Thyroid gland (tissue), 4 donors: ENCODE measurements at regions not wholly inside any gene's neighbourhood (a gene's known extent, or its start where the extent isn't known, plus 50 kb on each side); places are given as distances from the start of the nearest gene placed in this dataset.

Source experiments
- DNase-seq, 2 donors: peaks; one replicate each; pipeline ENCODE4 v3.0.0-alpha.2; 2019
- H3K27ac ChIP-seq, 3 donors: fragments of 200-600 bp; sonication (generic); 1 replicate in 2 of 3; 2 replicates in 1 of 3; pipeline ENCODE4 v1.5.1; 2016 to 2019; ENCODE audit warnings: mild to moderate bottlenecking in 1 of 3, moderate library complexity in 1 of 3
- H3K27me3 ChIP-seq: fragments of 200-600 bp; sonication (generic); one replicate; pipeline ENCODE4 v1.5.1; 2019
- H3K36me3 ChIP-seq, 2 donors: fragments of 200-600 bp; sonication (generic); one replicate each; pipeline ENCODE4 v1.5.1; 2016 to 2019
- H3K4me1 ChIP-seq, 2 donors: fragments of 200-600 bp; sonication (generic); one replicate each; pipeline ENCODE4 v1.5.1; 2017 to 2019
- H3K4me3 ChIP-seq, 3 donors: fragments of 200-600 bp; sonication (generic); replicated peaks in 1 of 3; 1 replicate in 2 of 3; 2 replicates in 1 of 3; pipeline ENCODE4 v1.5.1; 2016; ENCODE audit warnings: mild to moderate bottlenecking in 1 of 3
- H3K9me3 ChIP-seq: fragments of 200-600 bp; sonication (generic); one replicate; pipeline ENCODE4 v1.5.1; 2017
- CTCF ChIP-seq, 6 experiments: fragments of 200-600 bp in 3 of 6; fragments of 450-650 bp in 3 of 6; sonication (generic) in 3 of 6; IDR thresholded peaks; one replicate each; pipeline ENCODE4 v1.5.1; 2016 to 2019; ENCODE audit warnings: antibody characterized with exemption in 6 of 6, mild to moderate bottlenecking in 2 of 6, inconsistent platforms in 1 of 6, moderate library complexity in 1 of 6
- POLR2A ChIP-seq, 2 donors: fragments of 450-650 bp; IDR thresholded peaks; one replicate each; pipeline ENCODE4 v1.6.1; 2017; ENCODE audit warnings: antibody characterized with exemption in 2 of 2, mild to moderate bottlenecking in 2 of 2, moderate library complexity in 1 of 2
- WGBS, 2 donors: methylation state at CpG; one replicate each; pipeline ENCODE4 v1.1.5; 2017; 5-methylcytosine and 5-hydroxymethylcytosine counted together
- intact Hi-C: fragments of 100-400 bp; cut with DNase I; formaldehyde crosslinking; loops from one replicate; pipeline ENCODE4 v1.15.1; 2023

DNA sequence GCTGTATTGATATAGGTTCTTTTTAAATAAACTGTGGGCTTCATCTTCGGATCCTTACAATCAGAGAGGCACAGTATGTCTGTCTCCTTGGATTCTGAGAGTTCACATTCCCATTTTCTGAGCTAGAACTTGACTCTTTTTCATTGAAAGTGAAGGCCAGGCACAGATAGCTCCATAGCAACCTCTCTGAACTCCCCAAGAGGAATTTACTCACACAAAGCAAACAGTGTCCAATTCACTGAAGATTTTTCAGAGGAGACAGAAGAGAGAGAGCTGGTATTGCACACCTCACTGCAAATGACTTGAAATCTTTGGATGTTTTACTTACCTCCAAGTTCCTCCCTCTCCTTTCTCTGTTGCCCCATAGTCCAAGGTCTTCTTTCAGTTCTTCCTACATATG, 130.9 kb upstream of the CASK start:
- peaks cover 0 to 5% of the 10 kb centered on the region in 2 donors for H3K4me1 ChIP-seq
- no peak overlapping the region for H3K27ac ChIP-seq
- 48 to 57% methylated on average over 1 of the region's 1 CpG for WGBS, 2 donors
- H3K4me3 ChIP-seq: no peak overlapping the region
- DNase-seq: no peak
- H3K36me3 ChIP-seq: no peaks in the 10 kb centered on the region
- no peaks in the 10 kb centered on the region for H3K27me3 ChIP-seq
- intact Hi-C loops: no loop called here
- TF ChIP-seq CTCF (IDR thresholded peaks at IDR 0.05) (no peak), POLR2A (IDR thresholded peaks at IDR 0.05) (no peak)
- H3K9me3 ChIP-seq: no peaks in the 10 kb centered on the region

- 80 to 93% methylated on average over 4 of the region's 4 CpGs for WGBS, 2 donors
- Histone ChIP-seq H3K27me3 (no peaks in the 10 kb centered on the region), H3K9me3 (no peaks in the 10 kb centered on the region), H3K27ac (no peak overlapping the region), H3K4me1 (peaks cover 0 to 5% of the 10 kb centered on the region in 2 donors), H3K36me3 (no peaks in the 10 kb centered on the region), H3K4me3 (no peak overlapping the region)
- no peak for DNase-seq
- intact Hi-C loops: no loop called here
- no peak for TF ChIP-seq POLR2A (IDR thresholded peaks at IDR 0.05)
Measured at GRCh38 chrX:42050345-42050744, 127.0 kb upstream of the CASK start.

GRCh38 chrX:42047886-42048285, 124.5 kb upstream of the CASK start:
- Histone ChIP-seq H3K27ac (no peak overlapping the region), H3K36me3 (no peaks in the 10 kb centered on the region), H3K4me3 (no peak overlapping the region), H3K27me3 (no peaks in the 10 kb centered on the region), H3K9me3 (no peaks in the 10 kb centered on the region), H3K4me1 (no peaks in the 10 kb centered on the region)
- intact Hi-C loops: no loop called here
- TF ChIP-seq CTCF (IDR thresholded peaks at IDR 0.05) (no peak), POLR2A (IDR thresholded peaks at IDR 0.05) (no peak)
- DNase-seq: no peak
- WGBS, 2 donors: 82 to 85% methylated on average over 5 of the region's 5 CpGs

- intact Hi-C loops: no loop called here
- DNase-seq: no peak
- H3K27me3 ChIP-seq: no peaks in the 10 kb centered on the region
- no peaks in the 10 kb centered on the region for H3K4me1 ChIP-seq
- 90 to 94% methylated on average over 2 of the region's 2 CpGs for WGBS, 2 donors
- no peaks in the 10 kb centered on the region for H3K36me3 ChIP-seq
- H3K4me3 ChIP-seq: no peak overlapping the region
- TF ChIP-seq CTCF (IDR thresholded peaks at IDR 0.05) (no peak), POLR2A (IDR thresholded peaks at IDR 0.05) (no peak)
- no peaks in the 10 kb centered on the region for H3K9me3 ChIP-seq
- H3K27ac ChIP-seq: no peak overlapping the region
Measured at GRCh38 chrX:42028109-42028508, 104.8 kb upstream of the CASK start.

DNA sequence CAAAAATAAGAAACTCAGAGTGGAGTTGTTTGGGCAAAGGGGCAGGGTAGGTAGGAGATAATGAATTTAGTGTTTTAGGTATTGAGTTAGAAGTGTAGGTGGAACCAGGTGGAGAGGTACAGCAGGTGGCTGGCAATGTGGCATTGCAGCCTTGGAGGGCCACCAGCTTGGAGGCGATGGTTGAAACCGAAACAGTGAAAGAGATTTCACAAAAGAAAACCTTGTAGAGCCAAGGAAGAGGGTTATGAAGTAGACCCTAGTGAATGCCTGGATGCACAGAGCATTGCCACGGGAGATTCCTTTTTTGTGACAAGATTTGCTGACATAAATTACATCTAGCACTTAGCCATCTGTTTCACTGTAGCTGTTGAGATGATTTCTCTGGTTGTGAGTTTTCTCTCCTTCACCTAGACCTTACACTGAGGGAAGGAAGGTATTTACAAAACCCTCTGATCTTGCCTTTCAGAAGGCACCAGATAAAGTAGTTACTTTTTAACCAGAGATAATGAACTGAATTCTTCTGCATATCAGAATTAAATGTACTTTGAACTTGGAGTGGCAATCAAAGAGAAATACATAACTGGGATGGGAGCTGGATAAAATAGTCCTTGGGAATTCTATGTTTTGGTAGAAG, 104.1 kb upstream of the CASK start:
- no peak for TF ChIP-seq CTCF (IDR thresholded peaks at IDR 0.05)
- no peak for TF ChIP-seq POLR2A (IDR thresholded peaks at IDR 0.05)
- Histone ChIP-seq H3K36me3 (no peaks in the 10 kb centered on the region), H3K9me3 (no peaks in the 10 kb centered on the region), H3K4me3 (no peak overlapping the region), H3K27me3 (no peaks in the 10 kb centered on the region), H3K27ac (no peak overlapping the region), H3K4me1 (no peaks in the 10 kb centered on the region)
- no peak for DNase-seq
- intact Hi-C loops: no loop called here
- WGBS, 2 donors: 75 to 76% methylated on average over 3 of the region's 3 CpGs
